ENCODE measurements at regions not wholly inside any gene's neighbourhood (a gene's known extent, or its start where the extent isn't known, plus 50 kb on each side); places are given as distances from the start of the nearest gene placed in this dataset.

GRCh38 chr1:55988963-55989452 lies 590.4 kb downstream of the PLPP3 start:
- TF ChIP-seq CTCF (IDR thresholded peaks at IDR 0.05) (no peak), POLR2A (IDR thresholded peaks at IDR 0.05) (no peak), POLR2AphosphoS5 (IDR thresholded peaks at IDR 0.05) (no peak)

Measured in suprapubic skin (tissue), 4 donors.